ENCODE measurements at regions not wholly inside any gene's neighbourhood (a gene's known extent, or its start where the extent isn't known, plus 50 kb on each side); places are given as distances from the start of the nearest gene placed in this dataset.
"Not testable (repeated sequence)": the region's sequence is repeated elsewhere in the genome, so short reads cannot be mapped to it uniquely, and the experiment has no call there.

GRCh38 chr22:27108425-27109114 lies 451.2 kb downstream of the MIAT start:
- DNase-seq (ENCODE audit: low read depth), result no peak
- no peak overlapping the region for H3K4me3 ChIP-seq (ENCODE audit: control insufficient read depth, low read depth, low read length)
- no peak for TF ChIP-seq CTCF (conservative IDR thresholded peaks at IDR 0.05; ENCODE audit: control insufficient read depth, insufficient read depth, low read depth, low read length)

GRCh38 chr22:27109406-27109805 lies 452.0 kb downstream of the MIAT start:
- DNase-seq (ENCODE audit: low read depth); H3K4me3 ChIP-seq (ENCODE audit: control insufficient read depth, low read depth, low read length): not testable (repeated sequence)

- no peak for TF ChIP-seq CTCF (conservative IDR thresholded peaks at IDR 0.05; ENCODE audit: control insufficient read depth, insufficient read depth, low read depth, low read length)
- H3K4me3 ChIP-seq (ENCODE audit: control insufficient read depth, low read depth, low read length), result no peak overlapping the region
- no peak for DNase-seq (ENCODE audit: low read depth)
Measured at GRCh38 chr22:27110665-27111451, 453.5 kb downstream of the MIAT start.

GRCh38 chr22:27111796-27112672 lies 454.6 kb downstream of the MIAT start:
- TF ChIP-seq CTCF (conservative IDR thresholded peaks at IDR 0.05; ENCODE audit: control insufficient read depth, insufficient read depth, low read depth, low read length), result no peak
- DNase-seq (ENCODE audit: low read depth), result no peak

GRCh38 chr22:27113211-27113635 lies 455.8 kb downstream of the MIAT start:
- no peak for TF ChIP-seq CTCF (conservative IDR thresholded peaks at IDR 0.05; ENCODE audit: control insufficient read depth, insufficient read depth, low read depth, low read length)

More at GRCh38 chr22:27111796-27112672, 454.6 kb downstream of the MIAT start:
- no peak overlapping the region for H3K4me3 ChIP-seq (ENCODE audit: control insufficient read depth, low read depth, low read length)

GRCh38 chr22:27113641-27114040 lies 456.3 kb downstream of the MIAT start:
- no peak overlapping the region for H3K4me3 ChIP-seq (ENCODE audit: control insufficient read depth, low read depth, low read length)
- no peak for DNase-seq (ENCODE audit: low read depth)
- TF ChIP-seq CTCF (conservative IDR thresholded peaks at IDR 0.05; ENCODE audit: control insufficient read depth, insufficient read depth, low read depth, low read length), result no peak

More at GRCh38 chr22:27113211-27113635, 455.8 kb downstream of the MIAT start:
- DNase-seq (ENCODE audit: low read depth), result peak; percentile 89
- H3K4me3 ChIP-seq (ENCODE audit: control insufficient read depth, low read depth, low read length), result no peak overlapping the region

Measured in fibroblast of mammary gland (primary cell).